Smooth muscle cell (in vitro differentiated cells): ENCODE measurements at regions not wholly inside any gene's neighbourhood (a gene's known extent, or its start where the extent isn't known, plus 50 kb on each side); places are given as distances from the start of the nearest gene placed in this dataset.

Source experiments
- DNase-seq: peaks from one replicate; lab custom pipeline; 2025; ENCODE audit not compliant: unreplicated experiment; lab: John Stamatoyannopoulos, UW
- H2AFZ ChIP-seq: fragments of 200-600 bp; sonication (generic); 2 replicates; pipeline ENCODE4 v1.6.0; 2016; ENCODE audit warnings: antibody characterized with exemption, low read depth, mild to moderate bottlenecking
- H3F3A ChIP-seq: fragments of 200-600 bp; sonication (generic); 2 replicates; pipeline ENCODE4 v1.6.0; 2017; ENCODE audit warnings: antibody characterized with exemption, low read depth
- H3K27ac ChIP-seq: fragments of 200-600 bp; sonication (generic); 2 replicates; pipeline ENCODE4 v1.5.1; 2016; ENCODE audit warnings: low read depth, mild to moderate bottlenecking
- H3K27me3 ChIP-seq: fragments of 200-600 bp; sonication (generic); 2 replicates; pipeline ENCODE4 v1.6.1; 2016; ENCODE audit warnings: low read depth, mild to moderate bottlenecking
- H3K36me3 ChIP-seq: fragments of 200-600 bp; sonication (generic); 2 replicates; pipeline ENCODE4 v1.5.1; 2016; ENCODE audit warnings: low read depth
- H3K4me1 ChIP-seq: fragments of 200-600 bp; sonication (generic); 2 replicates; pipeline ENCODE4 v1.5.1; 2016; ENCODE audit warnings: low read depth
- H3K4me2 ChIP-seq: fragments of 200-600 bp; sonication (generic); 2 replicates; pipeline ENCODE4 v1.6.0; 2016; ENCODE audit warnings: mild to moderate bottlenecking
- H3K4me3 ChIP-seq: fragments of 200-600 bp; sonication (generic); 2 replicates; pipeline ENCODE4 v1.5.1; 2016; ENCODE audit warnings: mild to moderate bottlenecking
- H3K79me2 ChIP-seq: fragments of 200-600 bp; sonication (generic); 2 replicates; pipeline ENCODE4 v1.6.0; 2016; ENCODE audit warnings: low read depth, mild to moderate bottlenecking
- H3K9ac ChIP-seq: fragments of 200-600 bp; sonication (generic); 2 replicates; pipeline ENCODE4 v1.6.0; 2016; ENCODE audit warnings: low read depth
- H3K9me3 ChIP-seq: fragments of 200-600 bp; sonication (generic); replicated peaks from 2 replicates; pipeline ENCODE4 v1.5.1; 2016; ENCODE audit warnings: low read depth
- H4K20me1 ChIP-seq: fragments of 200-600 bp; sonication (generic); 2 replicates; pipeline ENCODE4 v1.6.0; 2016; ENCODE audit warnings: low read depth
- CTCF ChIP-seq: fragments of 200-600 bp; sonication (generic); IDR thresholded peaks from 2 replicates; pipeline ENCODE4 v1.5.1; 2017; ENCODE audit warnings: borderline replicate concordance, mild to moderate bottlenecking, antibody characterized with exemption; ENCODE audit not compliant: insufficient read depth, poor library complexity, severe bottlenecking
- WGBS: methylation state at CpG from one replicate; pipeline ENCODE4 v1.1.7; 2016; ENCODE audit warnings: low lambda C conversion rate; 5-methylcytosine and 5-hydroxymethylcytosine counted together

GRCh38 chr5:98504505-98504904 is 269.0 kb upstream of the RGMB start:
- Histone ChIP-seq H3K79me2 (no peaks in the 10 kb centered on the region), H3K9me3 (no peaks in the 10 kb centered on the region), H3K4me2 (no peak overlapping the region), H3F3A (no peaks in the 10 kb centered on the region), H4K20me1 (no peaks in the 10 kb centered on the region), H3K9ac (no peak overlapping the region), H3K27me3 (no peaks in the 10 kb centered on the region), H3K4me3 (no peak overlapping the region), H3K27ac (no peak overlapping the region), H2AFZ (no peak overlapping the region), H3K36me3 (no peaks in the 10 kb centered on the region), H3K4me1 (peaks cover 4% of the 10 kb centered on the region)
- 96% methylated on average over 2 of the region's 2 CpGs for WGBS
- TF ChIP-seq CTCF = no peak
- DNase-seq = no peak

- no peak for DNase-seq
- Histone ChIP-seq H3F3A (no peaks in the 10 kb centered on the region), H3K9me3 (no peaks in the 10 kb centered on the region), H3K9ac (no peak overlapping the region), H2AFZ (peak overlapping the region; percentile 75), H3K27ac (no peak overlapping the region), H3K79me2 (no peaks in the 10 kb centered on the region), H4K20me1 (no peaks in the 10 kb centered on the region), H3K36me3 (no peaks in the 10 kb centered on the region), H3K4me1 (peaks cover 15% of the 10 kb centered on the region), H3K27me3 (no peaks in the 10 kb centered on the region), H3K4me3 (no peak overlapping the region), H3K4me2 (no peak overlapping the region)
- 53% methylated on average over 10 of the region's 10 CpGs for WGBS
- no peak for TF ChIP-seq CTCF
Observed at GRCh38 chr5:98510143-98510985, 263.1 kb upstream of the RGMB start.

GRCh38 chr5:98513380-98513779 is 260.1 kb upstream of the RGMB start:
- H3K27me3 ChIP-seq = no peaks in the 10 kb centered on the region
- 40% methylated on average over 4 of the region's 4 CpGs for WGBS
- DNase-seq = no peak
- H3K9me3 ChIP-seq = no peaks in the 10 kb centered on the region
- H3K4me2 ChIP-seq = no peak overlapping the region
- peaks cover 21% of the 10 kb centered on the region for H3K4me1 ChIP-seq
- no peak overlapping the region for H3K9ac ChIP-seq
- no peak overlapping the region for H3K4me3 ChIP-seq
- no peak for TF ChIP-seq CTCF
- H3K36me3 ChIP-seq = no peaks in the 10 kb centered on the region
- H2AFZ ChIP-seq = no peak overlapping the region
- no peaks in the 10 kb centered on the region for H3F3A ChIP-seq
- H3K79me2 ChIP-seq = no peaks in the 10 kb centered on the region
- H3K27ac ChIP-seq = no peak overlapping the region
- no peaks in the 10 kb centered on the region for H4K20me1 ChIP-seq

GRCh38 chr5:98514215-98514614 is 259.2 kb upstream of the RGMB start:
- H3K27me3 ChIP-seq = no peaks in the 10 kb centered on the region
- no peak overlapping the region for H3K4me3 ChIP-seq
- no peaks in the 10 kb centered on the region for H3K9me3 ChIP-seq
- no peak for TF ChIP-seq CTCF
- H3K4me2 ChIP-seq = no peak overlapping the region
- no peak for DNase-seq
- no peaks in the 10 kb centered on the region for H4K20me1 ChIP-seq
- no peaks in the 10 kb centered on the region for H3K36me3 ChIP-seq
- no peak overlapping the region for H2AFZ ChIP-seq
- no peaks in the 10 kb centered on the region for H3F3A ChIP-seq
- H3K79me2 ChIP-seq = no peaks in the 10 kb centered on the region
- 88% methylated on average over 3 of the region's 3 CpGs for WGBS
- peaks cover 21% of the 10 kb centered on the region for H3K4me1 ChIP-seq
- H3K27ac ChIP-seq = no peak overlapping the region
- no peak overlapping the region for H3K9ac ChIP-seq
